DMS114 treated with DMSO at 0.1 percent for 48 hours (cell line): ENCODE measurements at regions not wholly inside any gene's neighbourhood (a gene's known extent, or its start where the extent isn't known, plus 50 kb on each side); places are given as distances from the start of the nearest gene placed in this dataset.
"Not testable (repeated sequence)": the region's sequence is repeated elsewhere in the genome, so short reads cannot be mapped to it uniquely, and the experiment has no call there.

ENCODE experiments used
- DNase-seq: peaks from one replicate; lab custom pipeline; 2025; ENCODE audit not compliant: unreplicated experiment; lab: John Stamatoyannopoulos, UW

- DNase-seq = no peak
Observed at GRCh38 chr9:115444959-115445358, 327.0 kb upstream of the TNC start.

- no peak for DNase-seq
Observed at GRCh38 chr9:115445655-115446054, 327.7 kb upstream of the TNC start.

GRCh38 chr9:115456515-115456914 is 338.6 kb upstream of the TNC start:
- DNase-seq = no peak

DNA sequence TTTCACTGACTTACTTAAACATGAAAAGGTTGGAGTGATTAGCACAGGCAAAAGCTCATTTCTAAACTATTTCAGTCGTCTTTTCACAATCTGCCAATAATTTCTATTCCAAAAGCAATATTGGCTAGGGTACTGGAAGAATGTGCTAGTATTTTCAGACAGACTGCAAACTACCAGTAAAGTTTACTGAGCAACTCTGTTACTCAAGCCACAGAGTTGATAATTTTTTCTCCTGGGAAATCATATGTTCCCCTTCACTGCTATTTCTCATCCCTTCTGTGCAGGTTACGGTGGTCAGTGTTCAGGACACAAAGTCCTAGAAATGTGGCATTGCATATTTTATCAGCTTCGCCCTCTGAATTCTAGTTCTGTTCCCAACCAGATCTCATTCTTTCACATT is 343.3 kb upstream of the TNC start:
- no peak for DNase-seq

GRCh38 chr9:115462623-115463022 is 344.7 kb upstream of the TNC start:
- no peak for DNase-seq

GRCh38 chr9:115466756-115467155 is 348.8 kb upstream of the TNC start:
- DNase-seq = no peak

DNA sequence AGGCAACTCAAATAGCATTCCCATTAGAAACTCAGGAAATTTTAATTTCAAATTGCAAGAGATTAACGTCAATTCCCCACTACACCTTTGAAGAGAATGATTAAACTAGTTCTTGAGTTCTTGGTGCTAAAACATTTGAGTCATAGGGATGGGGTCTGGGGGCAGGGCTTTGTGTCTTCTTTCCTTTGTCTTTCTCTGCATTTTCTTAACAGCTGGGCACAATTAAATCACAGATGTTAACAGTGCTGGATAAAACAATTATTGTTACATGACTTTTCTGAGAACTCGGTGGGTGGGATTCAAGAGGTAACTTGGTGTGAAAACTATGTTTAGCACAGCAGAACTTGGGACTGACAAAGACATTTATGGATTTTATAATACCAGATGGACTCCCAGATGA is 351.9 kb upstream of the TNC start:
- DNase-seq = no peak

- not testable (repeated sequence) for DNase-seq
Observed at GRCh38 chr9:115473032-115473431, 355.1 kb upstream of the TNC start.

DNA sequence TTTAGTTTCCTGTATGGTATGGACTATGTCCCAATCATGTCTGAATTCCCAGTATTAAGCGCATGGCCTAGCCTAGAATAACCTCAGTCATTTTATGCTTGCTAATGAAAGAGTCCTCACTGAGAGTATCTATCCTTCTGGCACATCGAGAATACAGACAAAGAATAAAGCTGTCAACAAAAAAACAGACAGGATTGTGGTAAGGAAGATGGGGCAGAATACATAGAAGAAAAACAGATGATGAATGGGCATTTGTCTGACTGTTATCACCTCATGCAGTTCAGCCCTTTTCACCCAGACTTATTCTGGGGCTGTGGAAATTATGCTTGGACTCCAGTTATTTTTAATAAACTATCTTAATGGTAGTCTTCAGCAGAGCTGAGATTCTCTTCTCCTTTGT is 363.8 kb upstream of the TNC start:
- DNase-seq = no peak

GRCh38 chr9:115482747-115483146 is 364.8 kb upstream of the TNC start:
- DNase-seq = no peak

GRCh38 chr9:115492869-115493268 is 374.9 kb upstream of the TNC start:
- no peak for DNase-seq

DNA sequence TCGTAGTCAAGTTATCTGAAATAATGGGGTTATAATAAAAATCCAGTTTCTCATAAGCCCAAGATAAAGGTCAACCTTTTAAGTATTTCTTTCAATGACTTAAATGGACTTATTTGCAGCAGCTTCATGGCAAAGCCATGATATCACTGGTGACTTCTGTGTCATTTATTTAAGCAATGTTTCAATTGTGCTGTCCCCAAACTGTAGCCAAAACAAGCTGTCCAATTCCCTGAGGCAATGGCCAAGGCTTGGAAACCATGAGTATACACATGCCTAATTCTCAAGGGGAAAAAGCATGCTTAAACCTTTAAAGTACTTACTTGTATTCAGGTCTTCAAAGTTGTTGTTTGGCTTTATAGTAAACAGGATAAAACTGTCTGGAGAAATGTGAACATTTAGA is 376.4 kb upstream of the TNC start:
- no peak for DNase-seq

- DNase-seq = no peak
Observed at GRCh38 chr9:115495052-115495635, 377.2 kb upstream of the TNC start.

- DNase-seq = no peak
Observed at GRCh38 chr9:115495836-115496235, 377.9 kb upstream of the TNC start.

GRCh38 chr9:115498303-115498702 is 380.3 kb upstream of the TNC start:
- no peak for DNase-seq

- DNase-seq = no peak
Observed at GRCh38 chr9:115507148-115507547, 389.2 kb upstream of the TNC start.

DNA sequence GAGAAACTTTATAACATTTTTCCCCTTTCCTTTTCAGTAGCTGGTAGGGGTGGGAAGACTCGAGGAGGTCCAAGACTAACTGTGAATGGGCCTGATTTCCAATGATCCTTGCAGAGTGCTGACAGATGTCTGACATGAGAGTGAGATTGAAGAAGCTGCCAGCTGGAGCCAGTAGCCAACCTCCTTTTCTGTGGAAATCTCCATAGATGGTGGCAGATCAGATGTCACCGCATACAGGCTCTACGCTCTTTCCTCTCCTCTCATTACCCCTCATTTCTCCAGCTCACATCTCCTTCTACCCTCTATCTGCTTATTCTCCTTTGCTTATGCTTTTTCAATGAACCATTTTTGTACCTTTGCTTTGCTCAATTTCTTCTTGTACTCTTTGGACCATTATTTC is 395.2 kb upstream of the TNC start:
- no peak for DNase-seq

DNA sequence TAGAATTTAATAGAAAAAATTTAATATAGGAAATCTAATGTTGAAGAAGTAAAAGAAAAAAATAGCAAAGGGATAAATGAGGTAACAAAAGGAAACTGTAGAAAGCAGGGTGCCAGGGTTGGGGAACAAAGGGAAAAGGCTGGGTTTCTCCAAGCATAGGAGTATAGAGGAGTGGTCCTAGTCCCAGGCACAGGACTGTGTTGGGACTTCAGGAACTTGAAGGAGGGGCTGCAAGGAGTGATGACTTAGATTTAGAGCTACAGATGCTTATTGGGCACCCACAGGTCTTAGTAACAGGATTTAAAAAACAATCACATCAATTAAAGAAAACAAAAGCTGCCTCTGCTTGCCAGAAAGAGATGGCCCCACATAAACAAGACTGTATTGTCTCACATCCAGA is 396.5 kb upstream of the TNC start:
- DNase-seq = no peak

- DNase-seq = no peak
Observed at GRCh38 chr9:115517335-115518075, 399.5 kb upstream of the TNC start.

DNA sequence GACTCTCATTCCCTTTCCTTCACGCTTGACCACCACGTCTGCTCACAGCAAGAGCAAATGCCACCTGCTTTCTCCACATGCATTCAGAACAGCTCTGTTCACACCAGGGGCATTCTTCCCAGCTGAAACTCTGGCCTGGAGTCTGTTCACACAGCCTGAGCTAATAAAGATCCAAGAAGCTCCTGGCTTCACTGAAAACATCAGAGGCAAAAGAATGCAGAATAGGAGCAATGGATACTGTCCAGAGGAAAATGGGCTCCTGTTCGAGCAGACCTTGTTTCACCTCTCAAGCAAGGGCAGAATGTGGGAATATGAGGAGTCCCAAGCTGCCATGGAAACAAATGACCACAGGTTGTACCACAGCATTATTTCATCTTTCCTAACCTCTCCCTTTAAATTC is 402.7 kb upstream of the TNC start:
- DNase-seq = no peak

GRCh38 chr9:115522912-115523311 is 405.0 kb upstream of the TNC start:
- no peak for DNase-seq

DNA sequence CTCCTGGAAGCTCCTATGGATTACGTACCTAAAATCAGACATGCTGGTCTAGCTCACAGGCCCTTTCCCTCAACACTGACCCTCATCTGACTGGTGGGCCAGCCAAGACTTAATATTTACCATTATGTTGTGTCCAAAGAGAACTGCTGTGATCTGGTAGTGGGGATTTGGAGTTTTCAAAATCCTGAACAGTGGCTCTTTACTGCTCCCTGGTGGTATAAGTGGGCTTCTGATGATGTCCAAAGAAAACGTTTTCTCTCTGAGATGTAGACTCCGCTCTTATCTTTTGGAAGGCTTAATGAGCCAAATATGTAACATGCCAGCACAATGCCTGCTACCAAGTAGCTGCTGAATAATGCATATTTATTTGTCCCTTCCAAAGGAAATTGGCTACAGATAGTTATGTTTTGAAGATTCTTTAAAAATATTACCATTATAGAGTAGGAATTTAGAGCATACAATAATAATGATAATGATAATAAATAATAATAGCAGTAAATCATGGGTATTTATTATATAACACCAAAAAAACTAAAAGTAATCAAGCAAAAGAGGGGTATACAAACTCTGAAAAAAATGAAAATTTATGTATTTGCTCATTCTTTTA is 406.6 kb upstream of the TNC start:
- peak; percentile 12 for DNase-seq
